Esophagus muscularis mucosa (tissue), 2 donors: ENCODE measurements at regions not wholly inside any gene's neighbourhood (a gene's known extent, or its start where the extent isn't known, plus 50 kb on each side); places are given as distances from the start of the nearest gene placed in this dataset.

Experiments used
- EP300 ChIP-seq: sonication (generic); formaldehyde crosslinking; IDR thresholded peaks from one replicate; pipeline ENCODE4 v1.6.1; 2017; ENCODE audit warnings: antibody characterized with exemption
- POLR2A ChIP-seq: fragments of 450-650 bp; IDR thresholded peaks from one replicate; pipeline ENCODE4 v1.6.1; 2017; ENCODE audit warnings: antibody characterized with exemption, moderate library complexity, mild to moderate bottlenecking, low read depth

DNA sequence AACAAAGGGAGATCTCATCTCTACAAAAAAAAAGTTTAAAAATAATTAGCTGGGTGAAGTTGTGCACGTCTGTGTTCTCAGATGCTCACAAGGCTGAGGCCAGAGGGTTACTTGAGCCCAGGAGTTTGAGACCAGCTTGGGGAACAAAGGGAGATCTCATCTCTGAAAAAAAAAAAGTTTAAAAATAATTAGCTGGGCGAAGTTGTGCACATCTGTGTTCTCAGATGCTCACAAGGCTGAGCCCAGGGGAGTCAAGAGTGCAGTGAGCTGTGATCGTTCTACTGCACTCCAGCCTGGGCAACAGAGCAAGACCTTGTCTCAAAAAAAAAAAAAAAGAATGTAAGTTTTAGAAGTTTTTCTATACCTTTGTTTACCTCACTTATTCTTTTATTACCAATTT lies 127.3 kb downstream of the FGF9 start:
- no peak for TF ChIP-seq EP300
- TF ChIP-seq POLR2A, result no peak
